ENCODE measurements at regions not wholly inside any gene's neighbourhood (a gene's known extent, or its start where the extent isn't known, plus 50 kb on each side); places are given as distances from the start of the nearest gene placed in this dataset.

DNA sequence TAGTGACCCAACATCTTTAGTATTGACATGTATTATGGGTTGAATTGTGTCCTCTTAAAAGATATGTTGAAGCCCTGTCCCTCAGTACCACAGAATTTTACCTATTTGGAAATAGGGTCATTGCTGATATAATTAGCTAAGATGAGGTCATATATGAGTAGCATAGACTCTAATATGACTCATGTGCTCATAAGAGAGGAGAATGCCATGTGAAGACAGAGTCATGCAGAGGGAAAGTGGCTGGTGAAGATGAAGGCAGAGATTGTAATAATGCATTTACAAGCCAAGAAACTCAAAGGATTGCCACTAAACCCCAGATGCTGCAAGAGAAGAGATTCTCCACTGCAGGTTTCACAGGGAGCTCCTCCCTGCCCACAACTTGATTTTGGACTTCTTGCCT lies 496.4 kb downstream of the KIF20B start:
- no peak for TF ChIP-seq POLR2AphosphoS5 (IDR thresholded peaks at IDR 0.05)
- TF ChIP-seq, protein P1, sequence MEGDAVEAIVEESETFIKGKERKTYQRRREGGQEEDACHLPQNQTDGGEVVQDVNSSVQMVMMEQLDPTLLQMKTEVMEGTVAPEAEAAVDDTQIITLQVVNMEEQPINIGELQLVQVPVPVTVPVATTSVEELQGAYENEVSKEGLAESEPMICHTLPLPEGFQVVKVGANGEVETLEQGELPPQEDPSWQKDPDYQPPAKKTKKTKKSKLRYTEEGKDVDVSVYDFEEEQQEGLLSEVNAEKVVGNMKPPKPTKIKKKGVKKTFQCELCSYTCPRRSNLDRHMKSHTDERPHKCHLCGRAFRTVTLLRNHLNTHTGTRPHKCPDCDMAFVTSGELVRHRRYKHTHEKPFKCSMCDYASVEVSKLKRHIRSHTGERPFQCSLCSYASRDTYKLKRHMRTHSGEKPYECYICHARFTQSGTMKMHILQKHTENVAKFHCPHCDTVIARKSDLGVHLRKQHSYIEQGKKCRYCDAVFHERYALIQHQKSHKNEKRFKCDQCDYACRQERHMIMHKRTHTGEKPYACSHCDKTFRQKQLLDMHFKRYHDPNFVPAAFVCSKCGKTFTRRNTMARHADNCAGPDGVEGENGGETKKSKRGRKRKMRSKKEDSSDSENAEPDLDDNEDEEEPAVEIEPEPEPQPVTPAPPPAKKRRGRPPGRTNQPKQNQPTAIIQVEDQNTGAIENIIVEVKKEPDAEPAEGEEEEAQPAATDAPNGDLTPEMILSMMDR (IDR thresholded peaks at IDR 0.05): no peak
